Duodenal mucosa (tissue), 2 donors: ENCODE measurements at regions not wholly inside any gene's neighbourhood (a gene's known extent, or its start where the extent isn't known, plus 50 kb on each side); places are given as distances from the start of the nearest gene placed in this dataset.

Experiments used
- H3K27ac ChIP-seq: one replicate; pipeline ENCODE4 v1.7.0; 2013; ENCODE audit warnings: low read depth, low read length
- H3K27me3 ChIP-seq, 2 donors: one replicate each; pipeline ENCODE4 v1.7.0; 2013; ENCODE audit warnings: low read length in 2 of 2, control low read depth in 1 of 2; ENCODE audit not compliant: insufficient read depth in 2 of 2, control insufficient read depth in 1 of 2
- H3K36me3 ChIP-seq, 2 donors: one replicate each; pipeline ENCODE4 v1.7.0; 2013; ENCODE audit warnings: low read length in 2 of 2, control low read depth in 1 of 2; ENCODE audit not compliant: insufficient read depth in 2 of 2, control insufficient read depth in 1 of 2
- H3K4me1 ChIP-seq, 2 donors: one replicate each; pipeline ENCODE4 v1.7.0; 2013; ENCODE audit warnings: low read length in 2 of 2, control low read depth in 1 of 2; ENCODE audit not compliant: insufficient read depth in 2 of 2, control insufficient read depth in 1 of 2
- H3K4me3 ChIP-seq, 2 donors: one replicate each; pipeline ENCODE4 v1.7.0; 2013; ENCODE audit warnings: low read length in 2 of 2, low read depth in 1 of 2
- H3K9ac ChIP-seq, 2 donors: one replicate each; pipeline ENCODE4 v1.7.0; 2013; ENCODE audit warnings: low read length in 2 of 2, low read depth in 1 of 2
- H3K9me3 ChIP-seq, 2 donors: one replicate each; pipeline ENCODE4 v1.7.0; 2013; ENCODE audit warnings: low read length in 2 of 2, control low read depth in 1 of 2; ENCODE audit not compliant: control insufficient read depth in 1 of 2

DNA sequence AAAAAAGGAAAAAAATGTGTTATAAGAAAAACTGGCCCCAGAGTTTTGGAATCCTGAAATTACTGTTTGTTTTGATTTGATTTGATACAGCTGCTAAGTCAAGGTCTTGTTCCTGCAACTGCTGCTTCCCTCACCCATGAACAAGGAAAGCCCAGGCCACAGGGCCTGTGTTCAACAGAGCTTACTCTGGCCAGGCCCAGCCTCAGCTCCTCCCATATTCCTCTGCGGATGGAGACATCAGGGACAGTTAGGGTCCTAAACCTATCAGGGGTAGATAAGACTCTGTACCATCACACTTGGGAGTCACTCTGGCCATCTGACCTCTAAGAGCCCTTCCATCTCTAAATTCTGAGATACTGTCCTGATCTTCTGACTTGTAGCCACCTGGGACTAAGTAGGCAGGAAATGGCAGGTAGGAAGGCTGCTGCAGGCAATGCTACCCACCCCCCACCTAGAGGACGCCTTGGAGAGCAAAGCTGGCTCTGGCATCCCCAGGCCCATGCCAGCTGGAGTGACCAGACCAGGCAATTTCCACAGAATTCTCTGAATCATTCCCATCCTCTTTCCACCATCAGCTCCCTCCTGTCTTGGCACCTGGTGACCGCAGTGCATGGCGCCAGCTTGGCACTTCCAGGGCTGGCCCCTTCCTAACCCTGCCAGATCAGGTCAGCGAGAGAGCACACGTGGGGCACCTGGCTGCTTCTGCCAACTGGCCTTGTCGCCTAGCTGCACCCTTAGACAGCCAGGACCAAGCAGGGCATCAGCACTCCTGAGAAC, 58.0 kb upstream of the TMEM33 start:
- no peaks in the 10 kb centered on the region for H3K36me3 ChIP-seq
- no peak overlapping the region for H3K9ac ChIP-seq
- no peak overlapping the region for H3K27ac ChIP-seq
- peaks cover 87 to 93% of the 10 kb centered on the region in 2 donors for H3K27me3 ChIP-seq
- H3K4me3 ChIP-seq = no peak overlapping the region
- H3K4me1 ChIP-seq = peaks cover 0 to 7% of the 10 kb centered on the region in 2 donors
- H3K9me3 ChIP-seq = no peaks in the 10 kb centered on the region

DNA sequence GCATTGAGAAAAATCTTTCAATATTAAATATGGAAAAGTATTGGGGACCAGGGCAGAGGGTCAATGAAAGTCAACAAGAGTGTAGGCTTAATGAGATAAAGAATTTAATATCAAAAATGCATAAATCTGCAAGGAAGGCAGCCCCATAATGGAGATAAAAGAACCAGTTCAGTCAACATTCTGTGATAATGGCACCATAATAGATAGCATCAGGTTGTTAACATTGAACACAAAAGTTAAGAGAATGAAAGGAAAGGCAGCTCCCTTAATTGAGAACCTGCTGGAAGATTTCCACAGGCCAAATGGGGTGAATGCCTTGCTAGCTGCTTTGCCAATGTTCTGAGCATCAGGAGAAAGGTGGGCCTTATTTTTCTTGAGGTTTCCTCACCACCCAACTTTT, 60.4 kb upstream of the TMEM33 start:
- Histone ChIP-seq H3K9ac (no peak overlapping the region), H3K36me3 (no peaks in the 10 kb centered on the region), H3K4me1 (no peaks in the 10 kb centered on the region), H3K27ac (no peak overlapping the region), H3K4me3 (no peak overlapping the region), H3K9me3 (no peaks in the 10 kb centered on the region), H3K27me3 (peaks cover 68 to 86% of the 10 kb centered on the region in 2 donors)

DNA sequence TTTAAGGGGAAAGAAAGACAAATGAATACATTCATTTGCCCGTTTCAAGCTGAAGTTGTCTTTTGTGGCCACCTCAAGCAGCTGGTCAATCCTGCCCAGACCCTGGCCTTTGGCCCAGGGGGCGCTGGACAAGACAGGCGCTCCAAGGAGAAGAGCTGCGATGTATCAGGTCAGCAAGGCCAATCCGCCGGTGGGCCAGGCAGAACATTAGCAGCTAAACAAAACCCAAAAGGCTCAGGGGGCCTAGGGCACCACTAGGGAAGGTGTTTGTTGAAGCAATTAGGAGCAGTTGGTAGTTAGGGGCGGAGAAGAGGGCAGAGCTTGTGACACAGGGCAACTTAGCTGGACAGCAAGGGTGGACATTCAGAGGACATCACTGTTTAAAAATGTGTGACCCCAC, 60.8 kb upstream of the TMEM33 start:
- Histone ChIP-seq H3K36me3 (no peaks in the 10 kb centered on the region), H3K4me3 (no peak overlapping the region), H3K27me3 (peaks cover 64 to 82% of the 10 kb centered on the region in 2 donors)

GRCh38 chr4:41873380-41874295, 61.6 kb upstream of the TMEM33 start:
- Histone ChIP-seq H3K4me3 (no peak overlapping the region), H3K27ac (no peak overlapping the region), H3K9ac (no peak overlapping the region), H3K36me3 (no peaks in the 10 kb centered on the region), H3K4me1 (no peaks in the 10 kb centered on the region), H3K9me3 (no peaks in the 10 kb centered on the region), H3K27me3 (peaks cover 59 to 80% of the 10 kb centered on the region in 2 donors)

More for the DNA sequence above, 60.8 kb upstream of the TMEM33 start:
- H3K9me3 ChIP-seq = no peaks in the 10 kb centered on the region
- no peaks in the 10 kb centered on the region for H3K4me1 ChIP-seq
- H3K27ac ChIP-seq = no peak overlapping the region
- no peak overlapping the region for H3K9ac ChIP-seq

DNA sequence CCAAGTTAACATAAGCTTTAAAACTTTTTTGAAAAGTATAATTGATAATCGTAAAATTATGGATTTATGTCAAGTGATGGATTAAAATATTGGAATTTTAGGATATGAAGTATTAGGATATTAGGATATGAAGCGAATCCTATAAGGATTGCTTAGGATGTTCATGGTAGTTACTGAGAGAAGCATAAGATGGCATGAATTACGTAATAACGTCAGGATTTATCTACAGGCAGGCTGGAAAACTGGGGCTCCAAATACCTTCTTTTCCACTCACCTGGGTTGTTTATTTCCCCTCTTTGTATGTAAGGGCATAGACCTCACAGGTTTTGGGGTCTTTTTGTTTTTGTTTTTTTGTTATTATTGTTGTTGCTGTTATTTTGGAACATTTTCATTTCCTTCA, 65.2 kb upstream of the TMEM33 start:
- H3K27me3 ChIP-seq = peaks cover 55 to 75% of the 10 kb centered on the region in 2 donors

DNA sequence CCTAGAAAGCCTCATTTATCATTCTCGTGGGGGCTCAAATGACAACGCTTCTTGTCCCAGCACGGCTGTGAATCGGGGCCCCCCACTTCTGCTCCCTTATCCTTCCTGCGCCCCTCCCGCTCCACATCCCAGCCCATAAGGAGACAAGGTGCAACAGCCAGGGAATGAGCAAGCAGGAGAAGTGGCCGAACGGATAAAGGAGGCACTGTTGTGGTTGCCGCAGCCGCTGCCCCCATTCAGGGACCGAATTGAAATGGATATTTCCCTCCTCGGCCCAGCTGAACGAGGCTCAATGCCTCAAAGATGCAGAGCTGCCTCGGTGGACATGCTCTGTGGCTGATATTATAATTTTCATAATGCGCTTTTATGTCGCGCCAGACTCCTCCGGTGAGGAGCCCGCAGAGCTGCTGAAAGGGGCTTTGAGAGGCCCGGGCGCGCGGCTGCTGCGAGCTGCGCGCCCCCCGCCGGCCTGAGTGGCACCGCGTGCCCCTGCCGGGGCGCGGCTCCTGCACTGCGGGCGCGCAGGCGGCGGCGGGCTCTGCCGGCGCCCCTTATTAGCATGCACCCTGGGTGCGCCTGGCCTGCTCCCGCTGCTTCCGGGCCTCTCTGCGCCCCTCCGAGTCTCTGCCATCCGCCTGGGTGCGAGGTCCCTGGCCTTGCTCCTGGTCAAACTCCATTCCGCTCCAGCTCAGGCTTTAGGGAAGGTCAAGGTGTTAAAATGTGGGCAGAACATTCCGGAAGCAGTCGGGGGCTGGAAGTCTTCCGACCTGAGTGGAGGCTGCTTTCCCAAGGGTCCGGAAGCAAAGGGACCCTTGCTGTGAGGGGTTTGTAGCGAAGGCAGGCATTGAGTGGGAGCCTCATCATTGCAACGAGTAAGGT, 68.2 kb upstream of the TMEM33 start:
- Histone ChIP-seq H3K9ac (no peak overlapping the region), H3K36me3 (no peaks in the 10 kb centered on the region), H3K27me3 (peaks cover 44 to 55% of the 10 kb centered on the region in 2 donors), H3K9me3 (no peaks in the 10 kb centered on the region), H3K27ac (no peak overlapping the region), H3K4me1 (no peaks in the 10 kb centered on the region), H3K4me3 (no peak overlapping the region)

More for the DNA sequence above, 65.2 kb upstream of the TMEM33 start:
- no peak overlapping the region for H3K27ac ChIP-seq
- H3K4me3 ChIP-seq = no peak overlapping the region
- H3K4me1 ChIP-seq = no peaks in the 10 kb centered on the region
- H3K9me3 ChIP-seq = no peaks in the 10 kb centered on the region
- no peak overlapping the region for H3K9ac ChIP-seq
- H3K36me3 ChIP-seq = no peaks in the 10 kb centered on the region

DNA sequence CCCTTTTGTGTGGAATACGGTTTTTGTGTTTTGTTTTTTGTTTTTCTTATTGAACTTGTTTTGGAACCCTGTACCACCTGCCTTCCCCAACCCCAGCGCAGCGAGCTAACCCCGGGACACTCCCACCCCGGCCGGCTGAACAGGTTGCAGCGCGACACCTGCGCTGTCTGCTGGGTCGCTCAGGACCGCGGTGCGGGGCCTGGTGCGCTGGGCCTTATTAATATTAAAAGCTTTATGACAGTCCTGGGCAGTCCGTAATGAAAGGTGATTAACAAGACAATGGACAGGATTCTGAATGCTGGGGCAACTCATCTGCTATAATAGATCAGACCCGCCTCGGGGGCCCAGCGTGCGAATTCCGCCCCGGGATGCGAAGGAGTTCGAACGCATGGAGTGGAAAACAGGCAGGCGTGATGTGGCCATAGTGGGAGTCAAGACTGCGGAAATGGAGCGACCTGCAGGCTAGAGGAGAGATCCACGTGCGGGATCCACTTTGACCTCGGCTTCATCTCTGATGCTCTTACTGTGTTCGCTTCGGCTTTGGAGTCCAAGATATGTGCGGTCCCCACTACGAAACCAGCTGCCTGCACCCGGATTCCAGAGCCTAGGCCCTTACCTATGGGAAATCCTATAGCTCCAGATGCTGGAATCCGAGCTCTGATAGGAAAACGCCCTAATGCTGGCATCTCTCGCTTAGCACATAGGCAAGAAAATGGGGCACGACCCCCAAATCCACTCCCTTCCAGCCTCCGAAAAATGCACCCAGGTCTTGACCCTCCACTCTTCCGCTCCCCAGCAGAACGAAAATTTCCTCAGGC, 69.0 kb upstream of the TMEM33 start:
- no peak overlapping the region for H3K4me3 ChIP-seq
- H3K4me1 ChIP-seq = no peaks in the 10 kb centered on the region
- H3K27me3 ChIP-seq = peaks cover 45 to 54% of the 10 kb centered on the region in 2 donors
- no peak overlapping the region for H3K27ac ChIP-seq
- no peaks in the 10 kb centered on the region for H3K9me3 ChIP-seq
- H3K9ac ChIP-seq = no peak overlapping the region
- no peaks in the 10 kb centered on the region for H3K36me3 ChIP-seq

DNA sequence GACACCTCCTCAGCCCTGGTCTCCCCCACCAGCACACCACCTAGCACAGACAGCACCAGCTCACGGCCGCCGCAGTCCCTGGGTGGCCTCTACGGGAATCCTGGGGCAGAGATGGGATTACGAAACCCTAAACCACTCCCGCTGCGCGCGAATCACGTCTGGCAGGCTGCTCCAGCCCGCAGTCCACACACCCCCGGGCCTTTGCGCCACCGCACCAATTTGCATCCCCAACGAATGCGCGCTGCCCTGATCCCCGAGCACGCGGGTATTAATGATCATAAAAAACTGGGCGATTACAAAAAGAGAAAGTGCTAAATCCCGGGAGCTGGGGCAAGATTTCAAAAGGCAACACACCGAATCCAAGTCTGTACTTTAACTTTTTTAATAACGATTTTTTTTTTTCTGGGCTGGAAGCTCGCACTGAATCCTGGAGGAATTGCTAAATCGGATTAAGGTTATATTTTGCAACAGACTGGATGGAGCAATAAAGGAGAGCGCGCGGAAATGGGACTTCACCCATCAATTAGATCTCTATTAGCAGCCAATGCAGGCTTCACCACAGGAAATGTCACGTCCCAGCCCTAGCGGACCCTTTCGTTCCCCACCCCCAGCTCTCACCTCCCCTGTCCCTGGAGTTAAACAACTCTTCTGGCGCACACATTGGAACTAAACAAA, 69.8 kb upstream of the TMEM33 start:
- Histone ChIP-seq H3K9ac (no peak overlapping the region), H3K27me3 (peaks cover 45 to 49% of the 10 kb centered on the region in 2 donors), H3K36me3 (no peaks in the 10 kb centered on the region), H3K4me1 (no peaks in the 10 kb centered on the region), H3K9me3 (no peaks in the 10 kb centered on the region), H3K4me3 (no peak overlapping the region), H3K27ac (no peak overlapping the region)

DNA sequence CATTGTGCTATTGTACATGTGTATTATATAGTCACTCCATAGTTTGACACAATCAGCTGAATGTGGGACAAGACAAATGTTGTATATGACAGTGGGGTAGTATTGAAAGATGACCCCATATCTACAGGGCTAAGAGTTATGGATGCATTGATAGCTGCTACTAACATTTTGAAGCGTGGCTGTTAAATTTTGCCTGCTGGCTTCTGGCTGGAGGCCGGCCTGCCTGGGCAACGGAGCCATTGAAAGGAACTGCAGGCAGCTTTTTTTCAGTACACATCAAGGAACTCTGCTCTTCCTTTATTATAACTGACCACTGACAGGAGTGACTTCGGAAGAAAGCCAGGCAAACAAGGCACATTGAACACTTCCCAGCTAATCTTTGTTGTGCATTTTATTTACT, 76.1 kb upstream of the TMEM33 start:
- no peaks in the 10 kb centered on the region for H3K4me1 ChIP-seq
- no peaks in the 10 kb centered on the region for H3K9me3 ChIP-seq
- H3K27me3 ChIP-seq = peaks cover 24 to 26% of the 10 kb centered on the region in 2 donors
- H3K4me3 ChIP-seq = no peak overlapping the region
- no peak overlapping the region for H3K9ac ChIP-seq
- H3K36me3 ChIP-seq = no peaks in the 10 kb centered on the region
- H3K27ac ChIP-seq = no peak overlapping the region
